ENCODE measurements at regions not wholly inside any gene's neighbourhood (a gene's known extent, or its start where the extent isn't known, plus 50 kb on each side); places are given as distances from the start of the nearest gene placed in this dataset.

GRCh38 chr19:56894626-56895025, 54.1 kb upstream of the PEG3 start:
- H2BK12ac ChIP-seq (ENCODE audit: low read depth, low read length): no peak overlapping the region
- no peak overlapping the region for H3K4me2 ChIP-seq (ENCODE audit: insufficient read depth in 1 of 2, low read depth in 2 of 2, low read length in 2 of 2)

More at GRCh38 chr19:56894626-56895025, 54.1 kb upstream of the PEG3 start:
- Histone ChIP-seq H2BK120ac (replicated peaks; ENCODE audit: low read depth, low read length) (no peak overlapping the region), H4K8ac (ENCODE audit: extremely low read depth, insufficient read depth, low read length) (no peak overlapping the region), H3K18ac (ENCODE audit: extremely low read depth, low read length) (no peak overlapping the region), H3K23ac (ENCODE audit: insufficient read length) (no peak overlapping the region), H3K4me3 (ENCODE audit: extremely low read depth in 1 of 4, insufficient read depth in 2 of 4, low read depth in 3 of 4, low read length in 4 of 4) (no peak overlapping the region), H2AFZ (ENCODE audit: low read length) (no peak overlapping the region), H2BK5ac (ENCODE audit: low read depth, low read length) (no peak overlapping the region), H3K36me3 (ENCODE audit: control insufficient read depth in 2 of 4, insufficient read depth in 4 of 4, low read length in 3 of 4) (no peaks in the 10 kb centered on the region), H3K27me3 (replicated peaks in 1 of 4; ENCODE audit: control insufficient read depth in 3 of 4, extremely low read depth in 1 of 4, insufficient read depth in 3 of 4, low read length in 3 of 4) (no peaks in the 10 kb centered on the region), H3K79me1 (ENCODE audit: low read depth, low read length) (no peaks in the 10 kb centered on the region), H4K91ac (replicated peaks; ENCODE audit: insufficient read length, low read length) (no peak overlapping the region), H3K23me2 (ENCODE audit: low read depth, low read length) (no peaks in the 10 kb centered on the region), H2AK5ac (ENCODE audit: low read depth, low read length) (no peak overlapping the region), H3K4ac (replicated peaks; ENCODE audit: insufficient read length, low read depth, low read length) (no peak overlapping the region), H3K4me1 (replicated peaks in 1 of 4; ENCODE audit: control insufficient read depth in 3 of 4, insufficient read depth in 4 of 4, low read length in 3 of 4) (no peaks in the 10 kb centered on the region), H3K27ac (ENCODE audit: low read depth, low read length) (no peak overlapping the region), H3K56ac (replicated peaks; ENCODE audit: insufficient read length, low read depth, low read length) (no peak overlapping the region), H3K9ac (replicated peaks in 1 of 4; ENCODE audit: extremely low read depth in 1 of 4, low read depth in 3 of 4, low read length in 3 of 4) (no peak overlapping the region), H3K79me2 (ENCODE audit: control insufficient read depth in 1 of 2, insufficient read depth in 2 of 2, low read length in 2 of 2) (no peaks in the 10 kb centered on the region), H2BK20ac (ENCODE audit: low read length) (no peak overlapping the region), H2BK15ac (ENCODE audit: low read length) (no peak overlapping the region), H3K14ac (ENCODE audit: insufficient read length) (no peak overlapping the region), H4K5ac (ENCODE audit: insufficient read length, low read depth, low read length) (no peak overlapping the region), H3K9me3 (ENCODE audit: insufficient read depth in 2 of 2, low read depth in 1 of 2, low read length in 1 of 2) (peaks cover 61 to 92% of the 10 kb centered on the region in 2 experiments), H4K20me1 (replicated peaks in 1 of 2; ENCODE audit: control insufficient read depth in 1 of 2, insufficient read depth in 2 of 2, low read length in 2 of 2) (no peaks in the 10 kb centered on the region)
- WGBS, 2 experiments (ENCODE audit: extremely low coverage in 1 of 2, insufficient coverage in 1 of 2, insufficient read length in 1 of 2, insufficient replicate concordance in 2 of 2, low coverage in 1 of 2, low lambda C conversion rate in 2 of 2, missing lambda C conversion rate in 1 of 2): 89% methylated on average over 9 of the region's 9 CpGs; no CpG with 5 or more reads in 1 of the 2 experiments
- TF ChIP-seq, protein P1, sequence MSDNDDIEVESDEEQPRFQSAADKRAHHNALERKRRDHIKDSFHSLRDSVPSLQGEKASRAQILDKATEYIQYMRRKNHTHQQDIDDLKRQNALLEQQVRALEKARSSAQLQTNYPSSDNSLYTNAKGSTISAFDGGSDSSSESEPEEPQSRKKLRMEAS (IDR thresholded peaks at IDR 0.05): no peak
- TF ChIP-seq SRF (IDR thresholded peaks at IDR 0.05; ENCODE audit: low read depth, low read length) (no peak), YY1 (IDR thresholded peaks at IDR 0.05; ENCODE audit: low read depth, low read length) (no peak)
- TF ChIP-seq, protein P2, sequence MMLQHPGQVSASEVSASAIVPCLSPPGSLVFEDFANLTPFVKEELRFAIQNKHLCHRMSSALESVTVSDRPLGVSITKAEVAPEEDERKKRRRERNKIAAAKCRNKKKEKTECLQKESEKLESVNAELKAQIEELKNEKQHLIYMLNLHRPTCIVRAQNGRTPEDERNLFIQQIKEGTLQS (IDR thresholded peaks at IDR 0.05; ENCODE audit: insufficient read depth, low read depth, low read length): no peak
- FAIRE-seq: no peak
- DNase-seq (ENCODE audit: low read depth in 1 of 2, low spot score in 2 of 2): no peak
- POLR2A ChIA-PET (ENCODE audit: partially characterized antibody): no interaction called here
- CTCF ChIA-PET (ENCODE audit: partially characterized antibody): no interaction called here
